WTC11 (cell line): ENCODE measurements at regions not wholly inside any gene's neighbourhood (a gene's known extent, or its start where the extent isn't known, plus 50 kb on each side); places are given as distances from the start of the nearest gene placed in this dataset.
A peak's percentile ranks its signal among the peaks of the same experiment; 100 is the strongest.

Source experiments
- ATAC-seq: fragments of 200-7000 bp; cut with Tn5 transposase; 2 replicates; pipeline ENCODE4 v1.10.0; 2021; ENCODE audit warnings: mild to moderate bottlenecking, moderate library complexity
- CTCF ChIA-PET: fragments of 300-600 bp; sonication (Branson Sonifier 250); formaldehyde crosslinking; loops from one replicate; lab custom pipeline; 2021; ENCODE audit warnings: antibody characterized with exemption; lab: Charles Lee
- POLR2A ChIA-PET: fragments of 350-600 bp; sonication (Branson Sonifier 250); formaldehyde crosslinking; loops from one replicate; lab custom pipeline; 2021; ENCODE audit warnings: antibody characterized with exemption; lab: Charles Lee
- DNase-seq: peaks from one replicate; pipeline ENCODE4 v3.0.0; 2021; ENCODE audit warnings: low spot score
- H3K27ac Mint-ChIP-seq: 2 replicates; pipeline ENCODE4 v1.8.0; 2021; ENCODE audit warnings: mixed read lengths
- H3K27me3 Mint-ChIP-seq: 2 replicates; pipeline ENCODE4 v1.8.0; 2021; ENCODE audit warnings: low read depth, mild to moderate bottlenecking, moderate library complexity, mixed read lengths
- H3K36me3 Mint-ChIP-seq: 2 replicates; pipeline ENCODE4 v1.8.0; 2021; ENCODE audit warnings: mixed read lengths
- H3K4me1 Mint-ChIP-seq: 2 replicates; pipeline ENCODE4 v1.8.0; 2022; ENCODE audit warnings: mixed read lengths
- H3K4me3 Mint-ChIP-seq: 2 replicates; pipeline ENCODE4 v1.8.0; 2021; ENCODE audit warnings: mild to moderate bottlenecking, moderate library complexity, mixed read lengths
- H3K9me3 Mint-ChIP-seq: 2 replicates; pipeline ENCODE4 v1.8.0; 2021; ENCODE audit warnings: mixed read lengths
- ATF3 ChIP-seq: sonication (generic); formaldehyde crosslinking; conservative IDR thresholded peaks from 2 replicates; pipeline ENCODE4 v1.8.1; 2022; ENCODE audit warnings: mild to moderate bottlenecking, missing genetic modification reagents
- ATF6 ChIP-seq: sonication (generic); formaldehyde crosslinking; IDR thresholded peaks from 2 replicates; pipeline ENCODE4 v1.8.1; 2023; ENCODE audit warnings: mild to moderate bottlenecking, missing genetic modification reagents
- CBFB ChIP-seq: sonication (generic); formaldehyde crosslinking; IDR thresholded peaks from 2 replicates; pipeline ENCODE4 v1.8.1; 2022; ENCODE audit warnings: mild to moderate bottlenecking, low read depth, missing genetic modification reagents
- CREB1 ChIP-seq: sonication (generic); formaldehyde crosslinking; IDR thresholded peaks from 2 replicates; pipeline ENCODE4 v1.8.0; 2023; ENCODE audit warnings: mild to moderate bottlenecking, missing genetic modification reagents
- CREM ChIP-seq: sonication (generic); formaldehyde crosslinking; IDR thresholded peaks from 2 replicates; pipeline ENCODE4 v1.8.1; 2022; ENCODE audit warnings: mild to moderate bottlenecking, missing genetic modification reagents, moderate library complexity
- ELF4 ChIP-seq: sonication (generic); formaldehyde crosslinking; IDR thresholded peaks from 2 replicates; pipeline ENCODE4 v1.8.1; 2022; ENCODE audit warnings: low read depth, mild to moderate bottlenecking, moderate library complexity, missing genetic modification reagents
- EMX1 ChIP-seq: fragments of 250-450 bp; sonication (Bioruptor Pico); IDR thresholded peaks from 2 replicates; pipeline ENCODE4 v1.8.0; 2021; ENCODE audit warnings: mild to moderate bottlenecking
- ETV6 ChIP-seq: sonication (generic); formaldehyde crosslinking; IDR thresholded peaks from 2 replicates; pipeline ENCODE4 v1.8.1; 2022; ENCODE audit warnings: mild to moderate bottlenecking, missing genetic modification reagents
- FOXJ3 ChIP-seq: sonication (generic); formaldehyde crosslinking; IDR thresholded peaks from 2 replicates; pipeline ENCODE4 v1.9.0; 2021; ENCODE audit warnings: missing genetic modification reagents, mild to moderate bottlenecking, borderline replicate concordance
- FOXP1 ChIP-seq: sonication (generic); formaldehyde crosslinking; IDR thresholded peaks from 2 replicates; pipeline ENCODE4 v1.8.0; 2022; ENCODE audit warnings: missing genetic modification reagents, mild to moderate bottlenecking, moderate library complexity, borderline replicate concordance
- IRF2 ChIP-seq: sonication (generic); formaldehyde crosslinking; IDR thresholded peaks from 2 replicates; pipeline ENCODE4 v1.8.0; 2022; ENCODE audit warnings: low read depth, missing genetic modification reagents, borderline replicate concordance
- JAZF1 ChIP-seq: fragments of 250-450 bp; sonication (Bioruptor Pico); IDR thresholded peaks from 2 replicates; pipeline ENCODE4 v1.9.0; 2021; ENCODE audit warnings: moderate library complexity, mild to moderate bottlenecking, inconsistent platforms
- NFYB ChIP-seq: sonication (generic); formaldehyde crosslinking; conservative IDR thresholded peaks from 2 replicates; pipeline ENCODE4 v1.8.0; 2022; ENCODE audit warnings: low read depth, missing genetic modification reagents
- NR2C2 ChIP-seq: sonication (generic); formaldehyde crosslinking; IDR thresholded peaks from 2 replicates; pipeline ENCODE4 v1.8.0; 2022; ENCODE audit warnings: mild to moderate bottlenecking, missing genetic modification reagents
- PRDM15 ChIP-seq: sonication (generic); formaldehyde crosslinking; IDR thresholded peaks from 2 replicates; pipeline ENCODE4 v1.8.0; 2022; ENCODE audit warnings: missing genetic modification reagents
- SP1 ChIP-seq: sonication (generic); formaldehyde crosslinking; conservative IDR thresholded peaks from 2 replicates; pipeline ENCODE4 v1.8.1; 2022; ENCODE audit warnings: missing genetic modification reagents
- TEAD1 ChIP-seq: sonication (generic); formaldehyde crosslinking; IDR thresholded peaks from 2 replicates; pipeline ENCODE4 v1.8.0; 2022; ENCODE audit warnings: mild to moderate bottlenecking, missing genetic modification reagents
- ZNF121 ChIP-seq: sonication (generic); formaldehyde crosslinking; IDR thresholded peaks from 2 replicates; pipeline ENCODE4 v1.8.0; 2023; ENCODE audit warnings: missing genetic modification reagents
- ZNF138 ChIP-seq: sonication (generic); formaldehyde crosslinking; conservative IDR thresholded peaks from 2 replicates; pipeline ENCODE4 v1.8.1; 2022; ENCODE audit warnings: mild to moderate bottlenecking, moderate library complexity, missing genetic modification reagents
- ZNF317 ChIP-seq: sonication (generic); formaldehyde crosslinking; IDR thresholded peaks from 2 replicates; pipeline ENCODE4 v1.8.1; 2023; ENCODE audit warnings: low read depth, mild to moderate bottlenecking, moderate library complexity, missing genetic modification reagents, borderline replicate concordance
- ZNF423 ChIP-seq: fragments of 250-450 bp; sonication (Bioruptor Pico); IDR thresholded peaks from 2 replicates; pipeline ENCODE4 v2.1.2; 2022; ENCODE audit warnings: mild to moderate bottlenecking, moderate library complexity
- TF ChIP-seq, protein P1 (sequence below): sonication (generic); formaldehyde crosslinking; IDR thresholded peaks from 2 replicates; pipeline ENCODE4 v1.8.0; 2023; ENCODE audit warnings: missing genetic modification reagents, mild to moderate bottlenecking, borderline replicate concordance

DNA sequence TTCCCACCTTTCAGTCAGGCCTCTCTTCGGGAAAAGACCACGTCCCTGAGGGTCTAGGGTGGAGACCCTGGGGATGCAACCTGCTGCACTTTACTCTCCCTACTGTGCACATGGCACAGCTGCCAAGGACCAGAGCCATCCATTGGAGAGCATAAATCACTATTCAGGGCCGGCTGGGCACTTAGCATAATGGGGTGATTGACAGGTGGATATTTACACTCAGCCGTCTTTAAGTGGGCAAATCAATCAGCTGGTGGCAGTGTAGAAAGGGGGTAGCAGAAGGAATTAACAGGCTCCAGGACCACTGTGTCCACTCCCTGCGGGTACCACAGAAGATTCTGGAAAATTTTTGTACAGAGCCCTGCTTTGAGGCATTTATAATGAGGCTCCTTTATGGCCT is 87.3 kb upstream of the IRX6 start (continued):
- TF ChIP-seq ATF3 (CRISPR knock-in tag) = no peak
- no peak for TF ChIP-seq ZNF423

DNA sequence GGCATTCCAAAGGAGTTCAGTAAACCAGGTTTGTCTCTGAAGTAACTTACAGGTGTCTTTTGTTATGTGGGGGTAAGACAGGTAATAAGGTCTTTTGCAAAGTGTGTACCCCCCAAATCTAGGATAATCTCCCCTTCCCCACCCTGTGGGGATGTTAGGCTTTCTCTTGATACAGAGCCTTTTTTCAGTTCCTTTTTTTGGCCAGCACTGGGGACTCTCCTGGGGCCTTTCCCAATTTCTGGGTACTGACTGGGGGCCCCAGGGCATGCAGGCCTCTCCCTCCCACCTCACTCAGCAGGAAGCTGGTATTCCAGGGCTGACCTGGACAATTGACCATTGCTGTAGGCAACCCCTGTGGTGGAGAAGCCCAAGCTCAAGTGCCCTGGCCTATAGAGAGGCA is 84.3 kb upstream of the IRX6 start:
- CTCF ChIA-PET = interaction anchor here (0.9 kb wide), 1 partner anchor 10 kb away, joined by 3 read pairs; no protein-coding TSS in a partner anchor
- ATAC-seq (no peak), DNase-seq (no peak)
- Mint-ChIP-seq H3K4me1 (peaks cover 23% of the 10 kb centered on the region), H3K36me3 (no peaks in the 10 kb centered on the region)
- TF ChIP-seq ZNF317 (no peak), FOXJ3 (CRISPR knock-in tag) (no peak), FOXP1 (CRISPR knock-in tag) (no peak), SP1 (no peak), TEAD1 (CRISPR knock-in tag) (no peak)
- TF ChIP-seq, all 79 proteins: peak for 0
- Mint-ChIP-seq H3K4me3 (no peak overlapping the region), H3K9me3 (no peaks in the 10 kb centered on the region), H3K27me3 (peaks cover 9% of the 10 kb centered on the region; the same call in 1 of the 2 replicates), H3K27ac (no peak overlapping the region)
- POLR2A ChIA-PET = no interaction called here

- Mint-ChIP-seq H3K27me3 (peaks cover 9% of the 10 kb centered on the region; the same call in 1 of the 2 replicates), H3K36me3 (no peaks in the 10 kb centered on the region), H3K27ac (no peak overlapping the region), H3K4me3 (no peak overlapping the region), H3K9me3 (no peaks in the 10 kb centered on the region), H3K4me1 (peaks cover 23% of the 10 kb centered on the region)
- DNase-seq (peak; percentile 15), ATAC-seq (peak; percentile 82)
- POLR2A ChIA-PET = no interaction called here
- CTCF ChIA-PET = interaction anchor here (0.6 to 0.9 kb wide), 3 partner anchors 9 to 206 kb away, joined by 3 read pairs; partner anchors contain the start of gene IRX6
- TF ChIP-seq ZNF121 (CRISPR knock-in tag) (peak; percentile 87), CREB1 (CRISPR knock-in tag) (no peak)
Observed at GRCh38 chr16:55240888-55241287, 83.1 kb upstream of the IRX6 start.

DNA sequence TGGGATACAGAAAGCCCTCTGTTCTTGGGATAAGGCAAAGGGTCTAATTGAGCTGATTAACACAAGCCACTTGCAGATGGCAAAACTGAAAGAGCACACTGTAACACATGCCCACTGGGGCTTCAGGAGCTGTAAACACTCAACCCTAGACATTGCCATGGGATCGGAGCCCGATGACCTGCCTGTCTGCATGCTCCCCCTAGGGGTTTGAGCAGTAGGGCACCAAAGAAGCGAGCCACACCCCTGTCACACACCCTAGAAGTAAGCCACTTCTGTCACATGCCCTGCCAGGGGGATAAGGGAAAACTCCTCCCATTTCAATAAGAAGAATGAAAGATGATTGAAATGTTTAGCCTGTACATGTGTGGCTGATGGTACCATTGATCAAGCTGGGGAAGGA is 81.3 kb upstream of the IRX6 start:
- DNase-seq (peak; percentile 29), ATAC-seq (peak; percentile 68)
- ChIA-PET CTCF (interaction anchor here (0.6 to 1.6 kb wide), 3 partner anchors 199 to 1165 kb away, joined by 3 to 6 read pairs (median 3); no protein-coding TSS in a partner anchor), POLR2A (no interaction called here)
- Mint-ChIP-seq H3K9me3 (no peaks in the 10 kb centered on the region), H3K27ac (no peak overlapping the region), H3K36me3 (no peaks in the 10 kb centered on the region), H3K4me1 (peaks cover 23% of the 10 kb centered on the region), H3K27me3 (peaks cover 9% of the 10 kb centered on the region; the same call in 1 of the 2 replicates), H3K4me3 (no peak overlapping the region)
- no peak for TF ChIP-seq ELF4 (CRISPR knock-in tag)
- TF ChIP-seq ATF6 (CRISPR knock-in tag) = no peak
- TF ChIP-seq PRDM15 (CRISPR knock-in tag) = no peak
- TF ChIP-seq JAZF1 = no peak
- TF ChIP-seq NFYB = no peak
- TF ChIP-seq, protein P1, sequence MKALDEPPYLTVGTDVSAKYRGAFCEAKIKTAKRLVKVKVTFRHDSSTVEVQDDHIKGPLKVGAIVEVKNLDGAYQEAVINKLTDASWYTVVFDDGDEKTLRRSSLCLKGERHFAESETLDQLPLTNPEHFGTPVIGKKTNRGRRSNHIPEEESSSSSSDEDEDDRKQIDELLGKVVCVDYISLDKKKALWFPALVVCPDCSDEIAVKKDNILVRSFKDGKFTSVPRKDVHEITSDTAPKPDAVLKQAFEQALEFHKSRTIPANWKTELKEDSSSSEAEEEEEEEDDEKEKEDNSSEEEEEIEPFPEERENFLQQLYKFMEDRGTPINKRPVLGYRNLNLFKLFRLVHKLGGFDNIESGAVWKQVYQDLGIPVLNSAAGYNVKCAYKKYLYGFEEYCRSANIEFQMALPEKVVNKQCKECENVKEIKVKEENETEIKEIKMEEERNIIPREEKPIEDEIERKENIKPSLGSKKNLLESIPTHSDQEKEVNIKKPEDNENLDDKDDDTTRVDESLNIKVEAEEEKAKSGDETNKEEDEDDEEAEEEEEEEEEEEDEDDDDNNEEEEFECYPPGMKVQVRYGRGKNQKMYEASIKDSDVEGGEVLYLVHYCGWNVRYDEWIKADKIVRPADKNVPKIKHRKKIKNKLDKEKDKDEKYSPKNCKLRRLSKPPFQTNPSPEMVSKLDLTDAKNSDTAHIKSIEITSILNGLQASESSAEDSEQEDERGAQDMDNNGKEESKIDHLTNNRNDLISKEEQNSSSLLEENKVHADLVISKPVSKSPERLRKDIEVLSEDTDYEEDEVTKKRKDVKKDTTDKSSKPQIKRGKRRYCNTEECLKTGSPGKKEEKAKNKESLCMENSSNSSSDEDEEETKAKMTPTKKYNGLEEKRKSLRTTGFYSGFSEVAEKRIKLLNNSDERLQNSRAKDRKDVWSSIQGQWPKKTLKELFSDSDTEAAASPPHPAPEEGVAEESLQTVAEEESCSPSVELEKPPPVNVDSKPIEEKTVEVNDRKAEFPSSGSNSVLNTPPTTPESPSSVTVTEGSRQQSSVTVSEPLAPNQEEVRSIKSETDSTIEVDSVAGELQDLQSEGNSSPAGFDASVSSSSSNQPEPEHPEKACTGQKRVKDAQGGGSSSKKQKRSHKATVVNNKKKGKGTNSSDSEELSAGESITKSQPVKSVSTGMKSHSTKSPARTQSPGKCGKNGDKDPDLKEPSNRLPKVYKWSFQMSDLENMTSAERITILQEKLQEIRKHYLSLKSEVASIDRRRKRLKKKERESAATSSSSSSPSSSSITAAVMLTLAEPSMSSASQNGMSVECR (CRISPR knock-in tag) = no peak
- no peak for TF ChIP-seq NR2C2 (CRISPR knock-in tag)
- no peak for TF ChIP-seq CREM (CRISPR knock-in tag)
- no peak for TF ChIP-seq IRF2 (CRISPR knock-in tag)
- TF ChIP-seq ETV6 (CRISPR knock-in tag) = no peak
- no peak for TF ChIP-seq ZNF138 (CRISPR knock-in tag)
- no peak for TF ChIP-seq CREB1 (CRISPR knock-in tag)
- no peak for TF ChIP-seq EMX1 (CRISPR knock-in tag)
- TF ChIP-seq CBFB (CRISPR knock-in tag) = no peak
